GM18870 (cell line): ENCODE measurements at regions not wholly inside any gene's neighbourhood (a gene's known extent, or its start where the extent isn't known, plus 50 kb on each side); places are given as distances from the start of the nearest gene placed in this dataset.

Experiments
- ATAC-seq: cut with Tn5 transposase; IDR thresholded peaks from one replicate; pipeline ENCODE4 v1.9.1; 2021; ENCODE audit warnings: moderate library complexity; ENCODE audit not compliant: unreplicated experiment

GRCh38 chr14:22478670-22479069 is 110.4 kb downstream of the DAD1 start:
- no peak for ATAC-seq

DNA sequence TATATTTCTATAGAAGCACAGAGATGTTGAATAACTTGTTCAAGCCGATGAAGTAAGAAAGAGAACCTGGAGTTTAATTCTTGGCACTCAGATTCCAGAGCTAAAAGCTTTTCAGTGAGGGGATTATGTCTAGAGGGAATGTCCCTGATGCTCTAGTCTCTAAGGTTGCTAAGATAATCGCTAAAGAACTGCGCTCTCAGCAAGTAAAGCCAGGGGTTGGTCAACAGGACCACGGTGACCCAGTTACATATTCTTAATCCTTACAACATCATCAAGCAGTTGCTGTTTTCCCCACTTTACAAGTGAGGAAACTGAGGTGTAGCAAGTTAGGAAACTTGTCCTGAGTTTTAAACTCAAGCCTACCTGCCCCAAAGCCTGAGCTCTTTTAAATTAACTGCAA is 110.8 kb downstream of the DAD1 start:
- no peak for ATAC-seq

DNA sequence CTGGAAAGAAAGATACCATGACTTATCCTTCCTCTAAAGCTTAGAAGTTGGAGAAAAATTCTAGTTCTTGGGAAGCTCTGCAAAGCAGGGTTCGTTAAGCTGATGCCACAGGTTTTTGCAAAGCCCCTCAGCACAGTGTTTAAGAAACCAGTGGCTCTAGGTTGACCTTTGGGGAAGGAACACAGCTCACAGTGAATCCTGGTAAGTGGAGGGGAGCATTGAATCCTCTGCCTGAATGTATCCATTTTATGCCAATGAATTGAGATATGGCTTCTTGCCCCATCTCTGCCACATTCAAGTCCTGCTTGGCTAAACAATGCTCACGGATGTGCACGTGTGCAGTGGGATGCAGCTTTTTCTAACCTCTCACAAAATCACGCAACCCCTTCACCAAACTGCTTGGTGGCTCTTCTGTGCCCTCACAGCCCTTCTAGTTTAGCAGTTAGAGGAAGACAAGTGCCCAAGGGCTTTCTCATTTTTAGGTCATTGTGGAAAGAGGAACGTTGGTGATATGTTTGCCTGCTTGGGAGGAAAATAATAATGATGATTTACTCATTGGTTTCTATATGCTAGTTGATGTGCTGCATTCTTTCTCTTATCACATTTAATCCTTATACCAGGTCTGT is 111.3 kb downstream of the DAD1 start:
- no peak for ATAC-seq

- ATAC-seq: no peak
Measured at GRCh38 chr14:22476887-22477286, 112.1 kb downstream of the DAD1 start.

- ATAC-seq: no peak
Measured at GRCh38 chr14:22476005-22476751, 112.8 kb downstream of the DAD1 start.

DNA sequence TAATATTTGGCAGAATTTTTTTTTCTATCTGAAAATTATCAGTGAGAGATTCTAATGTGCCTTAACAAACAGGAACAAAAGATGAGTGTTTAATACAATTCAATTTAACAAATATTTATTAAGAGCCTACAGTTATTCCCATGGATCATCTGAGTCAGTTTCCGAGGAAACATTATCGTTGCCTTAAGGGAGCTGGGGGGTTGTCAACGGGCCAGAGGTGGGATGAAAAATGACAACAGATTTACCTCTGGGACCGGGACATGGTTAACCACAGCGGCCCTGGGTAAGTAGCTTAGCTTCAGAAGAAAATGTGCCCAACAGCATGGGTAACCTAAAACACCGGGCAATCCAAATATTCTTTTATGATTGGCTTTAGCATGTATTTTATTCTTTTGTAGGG is 113.6 kb downstream of the DAD1 start:
- ATAC-seq: no peak

DNA sequence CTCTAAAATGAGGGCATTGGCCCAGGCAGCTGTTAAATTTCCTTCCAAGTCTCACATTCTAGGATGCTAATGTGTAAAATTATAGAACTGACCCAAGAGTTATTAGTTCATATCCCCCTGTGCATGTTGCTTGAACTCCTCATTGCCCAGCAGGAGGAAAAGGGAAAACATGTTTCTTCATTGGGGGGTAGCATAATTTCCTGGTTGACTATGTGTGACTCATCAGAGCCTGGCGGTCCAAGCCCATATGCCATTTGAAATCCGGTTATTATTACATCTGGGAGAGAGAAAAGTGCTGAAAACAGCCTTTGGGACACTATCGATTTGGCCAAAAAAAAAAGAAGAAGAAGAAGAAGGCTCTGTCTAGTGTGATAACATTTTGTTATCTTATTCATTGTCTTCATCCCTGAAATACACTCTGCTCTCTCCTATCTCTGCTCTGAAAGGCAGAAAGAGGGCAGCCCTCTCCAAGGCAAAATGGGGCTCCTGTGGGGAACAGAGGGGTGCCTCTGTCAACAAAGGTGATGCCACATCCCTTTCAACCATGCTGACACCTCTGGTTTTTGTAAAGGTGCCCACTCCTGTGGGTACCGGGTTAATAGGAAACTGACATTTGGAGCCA is 114.2 kb downstream of the DAD1 start:
- ATAC-seq: no peak

- no peak for ATAC-seq
Measured at GRCh38 chr14:22472935-22473854, 115.8 kb downstream of the DAD1 start.

DNA sequence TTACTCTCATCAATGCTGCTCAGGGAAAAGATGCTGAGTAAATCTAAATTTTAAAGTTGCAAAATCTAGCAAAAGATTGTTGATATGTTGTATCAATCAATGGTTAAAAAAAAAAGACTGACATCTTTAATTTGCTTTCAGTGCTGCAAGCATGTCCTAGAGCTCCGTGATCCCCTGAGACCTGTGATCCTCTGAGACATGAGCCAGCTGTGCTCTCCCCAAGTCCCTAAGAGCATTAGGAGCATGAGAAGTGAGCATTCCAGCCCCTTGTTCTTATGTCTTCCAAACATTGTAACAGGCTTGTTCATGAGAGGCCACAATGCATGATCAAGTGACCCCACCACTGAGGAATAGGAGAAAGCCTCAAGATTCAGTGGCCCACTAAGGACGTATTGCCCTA is 116.6 kb downstream of the DAD1 start:
- no peak for ATAC-seq

DNA sequence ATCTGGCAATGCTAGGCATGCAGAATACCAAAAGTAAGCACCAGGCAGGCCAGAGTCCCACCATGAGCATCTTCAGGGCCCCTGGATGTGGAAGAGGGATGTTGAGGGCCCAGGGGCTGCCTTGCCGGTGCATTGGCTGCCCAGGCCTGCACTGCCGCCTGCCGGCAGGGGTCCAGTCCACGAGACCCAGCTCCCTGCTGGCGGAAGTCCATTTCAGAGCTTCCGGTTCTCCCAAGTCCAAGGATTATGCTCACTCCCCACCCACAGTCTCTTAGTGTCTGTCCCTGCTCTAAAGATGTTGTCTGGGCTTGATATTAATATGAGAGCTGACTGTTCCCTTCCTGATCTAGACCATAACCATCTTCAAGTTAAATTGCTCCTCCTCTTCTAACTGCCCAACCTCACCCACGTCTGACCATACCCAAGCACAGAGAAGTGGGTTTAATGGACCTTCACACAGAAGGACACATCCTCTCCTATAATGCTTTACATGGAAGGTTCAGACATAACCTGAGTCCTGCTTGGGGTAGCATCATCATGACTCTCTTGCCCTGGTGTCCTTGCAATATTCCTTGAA is 117.4 kb downstream of the DAD1 start:
- no peak for ATAC-seq

DNA sequence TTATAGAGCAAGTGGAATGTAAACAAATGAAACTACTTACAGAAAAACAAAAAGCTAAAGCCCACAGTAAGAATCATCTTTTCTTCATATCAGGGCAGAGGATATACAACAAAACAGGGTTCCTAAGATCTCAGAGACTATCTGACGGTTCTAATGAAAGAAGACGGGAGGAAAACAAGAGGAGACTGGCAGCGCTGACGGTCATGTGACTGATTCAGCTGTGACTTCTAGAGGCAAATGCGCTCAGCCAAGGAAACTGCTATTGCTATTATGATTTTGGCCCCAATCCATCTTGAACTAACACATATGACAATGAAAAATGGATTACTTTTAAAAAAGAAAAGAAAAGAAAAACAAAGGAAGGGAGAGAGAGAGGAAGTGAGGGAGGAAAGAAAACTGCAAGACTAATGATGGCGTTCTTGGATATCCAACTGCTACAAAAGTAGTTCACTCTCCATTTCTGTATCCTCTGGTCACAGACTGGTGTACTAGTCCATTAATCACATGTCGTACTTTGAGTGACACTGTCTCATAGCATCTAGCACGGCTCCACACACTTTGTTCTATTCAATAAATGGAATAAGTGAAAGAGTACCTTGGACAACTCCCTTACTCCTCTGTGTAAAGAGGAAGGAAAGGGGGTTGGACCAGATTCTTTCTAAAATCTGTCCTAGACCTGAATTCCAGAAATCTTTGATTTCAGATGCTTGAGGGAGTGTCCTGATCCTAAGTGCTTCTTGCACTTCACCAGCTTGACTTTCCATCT is 119.3 kb downstream of the DAD1 start:
- no peak for ATAC-seq

- no peak for ATAC-seq
Measured at GRCh38 chr14:22468830-22469229, 120.2 kb downstream of the DAD1 start.

DNA sequence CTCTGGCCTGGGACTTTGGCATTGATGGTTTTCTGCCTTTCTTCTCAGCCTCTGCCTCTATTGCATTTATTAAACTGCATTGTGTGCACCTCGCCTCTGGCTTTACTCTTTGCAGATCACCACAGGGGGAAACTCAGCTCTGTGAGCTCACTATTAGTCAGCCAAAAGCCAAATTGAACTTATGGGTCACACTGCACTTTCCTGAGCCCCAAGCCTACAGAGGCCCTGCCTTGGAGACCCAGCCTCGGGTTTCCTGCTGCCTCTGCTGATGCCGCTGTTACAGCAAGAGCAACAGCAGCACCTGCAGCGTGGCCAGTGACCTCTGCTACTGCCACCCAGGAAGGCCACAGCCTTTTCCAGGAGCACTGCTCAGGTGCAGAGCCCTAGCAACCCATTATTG is 122.5 kb downstream of the DAD1 start:
- peak; percentile 33 for ATAC-seq

- no peak for ATAC-seq
Measured at GRCh38 chr14:22465201-22465840, 123.7 kb downstream of the DAD1 start.

DNA sequence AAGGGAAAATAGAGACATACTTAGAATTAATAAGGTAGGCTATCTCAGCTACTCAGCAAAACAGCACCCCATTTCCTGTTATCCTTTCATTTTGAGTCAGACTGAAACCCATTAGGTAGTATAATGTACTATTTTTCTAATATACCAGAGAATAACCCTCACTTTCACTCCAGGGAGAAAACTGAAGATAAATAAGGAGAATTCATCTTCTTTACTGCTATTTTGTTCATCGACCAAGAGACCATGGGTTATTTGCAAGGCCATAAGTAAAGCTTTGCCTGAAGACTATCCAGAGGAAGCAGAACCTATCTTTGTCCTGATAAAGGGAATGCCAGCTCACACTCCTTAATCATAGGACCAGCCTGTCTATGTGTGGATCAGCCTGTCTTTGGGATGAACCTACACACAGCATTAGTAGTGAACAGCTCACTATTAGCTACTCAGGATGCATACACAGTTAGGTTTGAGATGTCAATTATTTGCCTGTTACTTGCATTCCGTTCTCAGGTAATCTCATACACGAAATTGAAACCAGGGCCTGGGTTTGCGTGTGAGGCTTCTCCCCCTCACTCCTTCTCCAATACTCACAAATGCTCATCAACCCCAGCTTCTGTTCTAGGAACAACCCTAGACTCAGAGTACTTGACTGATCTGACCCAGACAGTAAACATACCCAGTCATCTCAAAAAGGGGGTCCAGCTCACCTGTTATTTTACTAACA is 124.4 kb downstream of the DAD1 start:
- ATAC-seq: peak; percentile 67

DNA sequence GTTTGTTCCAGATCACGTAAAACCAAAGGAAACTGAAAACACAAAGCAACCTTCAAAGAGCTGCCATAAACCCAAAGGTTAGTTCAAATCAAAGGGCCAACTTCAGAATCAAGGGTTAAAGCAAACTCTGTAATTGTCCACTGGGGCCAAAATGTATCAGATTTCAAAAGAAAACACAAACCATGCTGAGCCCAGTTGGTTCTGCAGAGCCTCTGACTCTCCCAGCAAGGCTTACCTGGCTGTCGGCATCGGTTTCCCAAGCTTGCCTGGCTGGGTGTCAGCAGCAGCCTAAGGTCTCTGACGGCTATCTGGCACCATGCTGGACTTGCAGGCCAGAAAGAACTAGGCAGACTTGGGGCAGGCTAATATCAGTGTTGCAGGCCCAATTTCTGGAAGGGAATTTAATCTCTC is 125.3 kb downstream of the DAD1 start:
- no peak for ATAC-seq

DNA sequence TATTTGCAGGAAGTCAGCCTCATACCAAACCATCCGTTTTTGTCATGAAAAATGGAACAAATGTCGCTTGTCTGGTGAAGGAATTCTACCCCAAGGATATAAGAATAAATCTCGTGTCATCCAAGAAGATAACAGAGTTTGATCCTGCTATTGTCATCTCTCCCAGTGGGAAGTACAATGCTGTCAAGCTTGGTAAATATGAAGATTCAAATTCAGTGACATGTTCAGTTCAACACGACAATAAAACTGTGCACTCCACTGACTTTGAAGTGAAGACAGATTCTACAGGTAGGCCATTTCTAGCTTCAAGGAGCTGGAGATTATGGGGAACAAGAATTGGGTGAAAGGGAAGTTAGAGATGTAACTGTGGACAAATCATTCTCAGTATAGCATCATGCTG is 126.1 kb downstream of the DAD1 start:
- no peak for ATAC-seq

DNA sequence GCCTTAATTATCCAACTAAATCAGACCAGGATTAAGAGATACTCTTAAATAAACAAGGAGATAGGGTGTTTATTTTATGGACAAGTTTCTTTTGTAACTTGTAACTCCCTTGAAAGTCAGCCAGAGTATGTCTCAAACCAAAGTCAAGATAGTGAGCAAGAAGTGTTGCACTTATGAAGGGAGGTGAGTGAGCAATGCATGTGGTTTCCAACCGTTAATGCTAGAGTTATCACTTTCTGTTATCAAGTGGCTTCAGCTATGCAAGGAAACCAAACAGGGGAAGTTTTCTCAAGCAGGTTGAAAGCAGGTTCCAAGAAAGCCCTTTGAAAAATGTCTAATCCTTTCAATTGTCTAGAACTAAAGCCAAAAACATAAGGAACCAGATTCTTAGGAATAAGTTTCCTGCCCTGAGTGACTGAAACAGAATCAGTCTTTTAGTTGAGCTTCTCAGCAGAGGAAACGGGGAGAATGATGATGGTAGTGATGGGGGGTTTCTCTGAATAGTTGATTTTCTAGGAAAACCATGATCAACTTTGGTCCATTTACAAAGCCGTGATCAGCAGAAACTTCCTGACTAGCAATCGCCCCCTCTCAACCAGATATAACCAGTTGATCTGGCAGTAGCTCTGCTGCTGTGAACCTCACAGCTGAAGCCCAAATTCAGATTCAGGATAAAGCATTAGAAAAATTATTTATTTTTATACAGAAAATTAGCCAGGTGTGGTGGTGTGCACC is 128.4 kb downstream of the DAD1 start:
- no peak for ATAC-seq
